ENCODE measurements at regions not wholly inside any gene's neighbourhood (a gene's known extent, or its start where the extent isn't known, plus 50 kb on each side); places are given as distances from the start of the nearest gene placed in this dataset.
"Not testable (repeated sequence)": the region's sequence is repeated elsewhere in the genome, so short reads cannot be mapped to it uniquely, and the experiment has no call there.

- H3K27me3 Mint-ChIP-seq; H3K4me3 ChIP-seq (ENCODE audit: low read length); H3K27me3 ChIP-seq (ENCODE audit: control insufficient read depth in 2 of 2, insufficient read depth in 2 of 2, low read length in 2 of 2); H3K9me3 ChIP-seq (ENCODE audit: control insufficient read depth in 2 of 3, low read length in 3 of 3); H3K4me3 Mint-ChIP-seq; POLR2A ChIA-PET; H3K36me3 ChIP-seq (ENCODE audit: control insufficient read depth in 2 of 3, insufficient read depth in 3 of 3, low read length in 3 of 3); DNase-seq; H3K27ac ChIP-seq (ENCODE audit: low read depth, low read length); H3K27ac Mint-ChIP-seq; ATAC-seq; intact Hi-C loops (cut with micrococcal nuclease); CTCF ChIA-PET; H3K4me1 ChIP-seq (ENCODE audit: control insufficient read depth in 2 of 2, insufficient read depth in 2 of 2, low read length in 2 of 2): not testable (repeated sequence)
- H3K9me3 Mint-ChIP-seq: peaks cover 0 to 11% (median 2%) of the 10 kb centered on the region in 11 donors
- peaks cover 0 to 11% (median 0%) of the 10 kb centered on the region in 5 donors for H3K36me3 Mint-ChIP-seq
- peaks cover 0 to 30% (median 7%) of the 10 kb centered on the region in 7 donors for H3K4me1 Mint-ChIP-seq
These were observed 51.9 kb upstream of the SLC1A4 start for GRCh38 chr2:64937314-64937686.

- CTCF ChIA-PET: no interaction called here
- DNase-seq: no peak
- H3K36me3 ChIP-seq (ENCODE audit: control insufficient read depth in 2 of 3, insufficient read depth in 3 of 3, low read length in 3 of 3): no peaks in the 10 kb centered on the region
- Mint-ChIP-seq H3K27me3 (peaks cover 0 to 10% (median 4%) of the 10 kb centered on the region in 5 donors), H3K27ac (peak overlapping the region in 1 of 9 donors; percentile 44), H3K9me3 (peaks cover 0 to 11% (median 2%) of the 10 kb centered on the region in 11 donors), H3K4me1 (peaks cover 0 to 32% (median 7%) of the 10 kb centered on the region in 7 donors), H3K36me3 (peaks cover 0 to 11% (median 0%) of the 10 kb centered on the region in 5 donors), H3K4me3 (no peak overlapping the region)
- H3K9me3 ChIP-seq (ENCODE audit: control insufficient read depth in 2 of 3, low read length in 3 of 3): no peaks in the 10 kb centered on the region
- peak; percentile 69 for ATAC-seq
- peaks cover 0 to 7% of the 10 kb centered on the region in 2 donors for H3K4me1 ChIP-seq (ENCODE audit: control insufficient read depth in 2 of 2, insufficient read depth in 2 of 2, low read length in 2 of 2)
- no peak overlapping the region for H3K4me3 ChIP-seq (ENCODE audit: low read length)
- intact Hi-C loops (cut with micrococcal nuclease): no loop called here
- POLR2A ChIA-PET: no interaction called here
- no peaks in the 10 kb centered on the region for H3K27me3 ChIP-seq (ENCODE audit: control insufficient read depth in 2 of 2, insufficient read depth in 2 of 2, low read length in 2 of 2)
- no peak overlapping the region for H3K27ac ChIP-seq (ENCODE audit: low read depth, low read length)
These were observed 51.3 kb upstream of the SLC1A4 start for GRCh38 chr2:64937687-64938491.

DNA sequence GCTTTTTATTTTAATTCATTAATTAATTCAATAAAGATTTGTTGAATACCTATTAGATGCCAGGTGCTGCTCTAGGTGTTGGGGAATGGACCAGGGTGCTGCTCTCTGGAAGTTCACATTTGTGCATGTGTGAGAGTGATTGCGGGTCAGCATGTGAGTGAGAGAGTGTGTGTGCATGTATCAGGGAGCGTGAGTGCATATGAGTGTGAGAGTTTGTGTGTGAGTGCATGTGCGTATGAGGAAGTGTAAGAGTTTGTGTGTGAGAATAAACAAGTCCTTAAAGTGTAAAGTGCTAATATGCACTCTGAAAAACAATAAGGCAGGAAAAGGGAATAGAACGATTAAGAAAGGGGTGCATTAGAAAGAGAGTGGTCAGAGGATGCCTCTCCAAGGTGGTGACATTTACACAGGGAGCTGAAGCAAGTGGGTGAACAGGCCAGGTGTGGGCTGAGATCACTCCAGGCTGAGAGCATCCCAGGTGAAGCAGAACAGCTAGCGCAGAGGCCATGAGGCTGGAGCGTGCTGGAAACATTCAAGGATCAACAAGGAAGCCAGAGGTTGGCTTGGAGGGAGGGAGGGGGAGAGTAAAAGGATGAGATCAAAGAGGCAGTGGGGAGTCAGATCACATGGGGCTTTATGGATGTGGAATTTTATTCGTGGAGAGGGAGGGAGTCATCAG, 50.5 kb upstream of the SLC1A4 start:
- ATAC-seq: no peak
- CTCF ChIA-PET: interaction anchor here (1.2 kb wide), 1 partner anchor 21 kb away, joined by 3 read pairs; no protein-coding TSS in a partner anchor
- peaks cover 0 to 10% (median 2%) of the 10 kb centered on the region in 11 donors for H3K9me3 Mint-ChIP-seq
- no peaks in the 10 kb centered on the region for H3K27me3 ChIP-seq (ENCODE audit: control insufficient read depth in 2 of 2, insufficient read depth in 2 of 2, low read length in 2 of 2)
- intact Hi-C loops (cut with micrococcal nuclease): no loop called here
- POLR2A ChIA-PET: no interaction called here
- no peak overlapping the region for H3K4me3 ChIP-seq (ENCODE audit: low read length)
- no peaks in the 10 kb centered on the region for H3K36me3 ChIP-seq (ENCODE audit: control insufficient read depth in 2 of 3, insufficient read depth in 3 of 3, low read length in 3 of 3)
- H3K4me1 Mint-ChIP-seq: peaks cover 0 to 32% (median 7%) of the 10 kb centered on the region in 7 donors
- DNase-seq: no peak
- H3K9me3 ChIP-seq (ENCODE audit: control insufficient read depth in 2 of 3, low read length in 3 of 3): no peaks in the 10 kb centered on the region
- peaks cover 0 to 11% (median 0%) of the 10 kb centered on the region in 5 donors for H3K36me3 Mint-ChIP-seq
- H3K4me3 Mint-ChIP-seq: peak overlapping the region in 1 of 10 donors; percentile 1
- H3K4me1 ChIP-seq (ENCODE audit: control insufficient read depth in 2 of 2, insufficient read depth in 2 of 2, low read length in 2 of 2): peaks cover 0 to 7% of the 10 kb centered on the region in 2 donors
- no peak overlapping the region for H3K27ac Mint-ChIP-seq
- peaks cover 0 to 10% (median 2%) of the 10 kb centered on the region in 5 donors for H3K27me3 Mint-ChIP-seq
- no peak overlapping the region for H3K27ac ChIP-seq (ENCODE audit: low read depth, low read length)

DNA sequence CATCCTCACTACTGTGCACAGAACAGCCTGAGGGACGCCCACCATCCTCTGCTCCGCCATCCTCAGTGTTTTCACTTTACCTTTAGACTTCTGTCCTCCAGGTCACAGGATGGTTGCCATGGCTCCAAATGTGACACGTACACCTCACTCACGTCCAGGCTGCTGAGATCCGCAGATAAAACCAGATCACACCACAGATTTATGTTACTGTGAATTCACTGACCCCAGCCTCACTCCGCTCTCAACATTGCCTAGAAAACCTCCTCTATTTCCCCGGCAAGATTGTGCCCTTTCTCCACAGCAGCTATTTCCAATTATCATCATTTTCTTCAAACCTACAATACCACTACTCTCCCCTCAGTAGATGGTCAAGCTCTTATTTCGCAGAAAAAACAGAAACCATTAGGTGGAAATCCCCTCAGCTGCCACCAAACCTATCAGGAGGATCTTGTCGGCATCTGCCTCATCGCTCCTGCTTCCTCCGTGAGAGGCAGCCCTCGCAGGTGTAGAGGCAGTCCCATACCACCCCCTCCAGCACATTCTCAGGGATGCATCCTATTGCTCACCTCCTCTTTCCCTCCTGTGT, 49.8 kb upstream of the SLC1A4 start:
- H3K36me3 Mint-ChIP-seq: peaks cover 0 to 11% (median 0%) of the 10 kb centered on the region in 5 donors
- peaks cover 0 to 10% (median 2%) of the 10 kb centered on the region in 5 donors for H3K27me3 Mint-ChIP-seq
- no peak overlapping the region for H3K27ac ChIP-seq (ENCODE audit: low read depth, low read length)
- H3K4me1 Mint-ChIP-seq: peaks cover 0 to 37% (median 10%) of the 10 kb centered on the region in 7 donors
- H3K36me3 ChIP-seq (ENCODE audit: control insufficient read depth in 2 of 3, insufficient read depth in 3 of 3, low read length in 3 of 3): no peaks in the 10 kb centered on the region
- ChIA-PET CTCF (interaction anchor here (1.2 kb wide), 1 partner anchor 21 kb away, joined by 3 read pairs; no protein-coding TSS in a partner anchor), POLR2A (no interaction called here)
- ATAC-seq: peak; percentile 55
- no peak for DNase-seq
- peaks cover 0 to 9% (median 2%) of the 10 kb centered on the region in 11 donors for H3K9me3 Mint-ChIP-seq
- intact Hi-C loops (cut with micrococcal nuclease): no loop called here
- H3K4me1 ChIP-seq (ENCODE audit: control insufficient read depth in 2 of 2, insufficient read depth in 2 of 2, low read length in 2 of 2): peaks cover 0 to 7% of the 10 kb centered on the region in 2 donors
- H3K4me3 Mint-ChIP-seq: peak overlapping the region in 1 of 10 donors; percentile 39
- H3K4me3 ChIP-seq (ENCODE audit: low read length): no peak overlapping the region
- no peak overlapping the region for H3K27ac Mint-ChIP-seq
- no peaks in the 10 kb centered on the region for H3K9me3 ChIP-seq (ENCODE audit: control insufficient read depth in 2 of 3, low read length in 3 of 3)
- no peaks in the 10 kb centered on the region for H3K27me3 ChIP-seq (ENCODE audit: control insufficient read depth in 2 of 2, insufficient read depth in 2 of 2, low read length in 2 of 2)

All from naive thymus-derived CD4-positive, alpha-beta T cell (primary cell).